DOHH2 (cell line): ENCODE measurements at regions not wholly inside any gene's neighbourhood (a gene's known extent, or its start where the extent isn't known, plus 50 kb on each side); places are given as distances from the start of the nearest gene placed in this dataset.

Experiments used
- CTCF ChIP-seq: fragments of 200-600 bp; sonication (generic); IDR thresholded peaks from one replicate; pipeline ENCODE4 v1.5.1; 2014; ENCODE audit warnings: antibody characterized with exemption, mild to moderate bottlenecking, low read depth, low read length; ENCODE audit not compliant: poor library complexity, severe bottlenecking
- EZH2phosphoT487 ChIP-seq: fragments of 200-600 bp; sonication (generic); IDR thresholded peaks from 2 replicates; pipeline ENCODE4 v1.6.1; 2017; ENCODE audit warnings: borderline replicate concordance, mild to moderate bottlenecking, antibody characterized with exemption, low read length, moderate library complexity, mixed read lengths

GRCh38 chr4:8760561-8760960 is 111.1 kb downstream of the HMX1 start:
- TF ChIP-seq CTCF (no peak), EZH2phosphoT487 (no peak)
